Retinal pigment epithelial cell (primary cell): ENCODE measurements at regions not wholly inside any gene's neighbourhood (a gene's known extent, or its start where the extent isn't known, plus 50 kb on each side); places are given as distances from the start of the nearest gene placed in this dataset.

Source experiments
- DNase-seq: peaks from one replicate; pipeline ENCODE4 v3.0.0-alpha.2; 2010; ENCODE audit warnings: low read depth
- H3K4me3 ChIP-seq: 2 replicates; pipeline ENCODE4 v1.5.1; 2011; ENCODE audit warnings: mild to moderate bottlenecking, low read length, control low read depth, moderate library complexity
- CTCF ChIP-seq: conservative IDR thresholded peaks from 2 replicates; pipeline ENCODE4 v1.5.1; 2011; ENCODE audit warnings: low read depth, low read length, control low read depth, inconsistent platforms

GRCh38 chr7:121544726-121545125 is 148.6 kb upstream of the FAM3C start:
- TF ChIP-seq CTCF = no peak
- no peak overlapping the region for H3K4me3 ChIP-seq
- peak; percentile 90 for DNase-seq

- no peak for TF ChIP-seq CTCF
- H3K4me3 ChIP-seq = no peak overlapping the region
- no peak for DNase-seq
Measured at GRCh38 chr7:121544238-121544637, 148.1 kb upstream of the FAM3C start.

- TF ChIP-seq CTCF = no peak
- DNase-seq = no peak
Measured at GRCh38 chr7:121541457-121541856, 145.3 kb upstream of the FAM3C start.

GRCh38 chr7:121540138-121540537 is 144.0 kb upstream of the FAM3C start:
- no peak for DNase-seq
- TF ChIP-seq CTCF = no peak
- H3K4me3 ChIP-seq = no peak overlapping the region

More at GRCh38 chr7:121541457-121541856, 145.3 kb upstream of the FAM3C start:
- H3K4me3 ChIP-seq = no peak overlapping the region

- no peak overlapping the region for H3K4me3 ChIP-seq
- no peak for TF ChIP-seq CTCF
- no peak for DNase-seq
Measured at GRCh38 chr7:121537031-121537430, 140.9 kb upstream of the FAM3C start.

- DNase-seq = no peak
- no peak overlapping the region for H3K4me3 ChIP-seq
- no peak for TF ChIP-seq CTCF
Measured at GRCh38 chr7:121531175-121532070, 135.3 kb upstream of the FAM3C start.
